Adrenal gland (tissue), 9 donors: ENCODE measurements at regions not wholly inside any gene's neighbourhood (a gene's known extent, or its start where the extent isn't known, plus 50 kb on each side); places are given as distances from the start of the nearest gene placed in this dataset.

Experiments used
- DNase-seq, 7 donors: peaks; one replicate each; pipeline ENCODE4 v3.0.0-alpha.2; 2019 to 2020
- H3K27ac ChIP-seq, 5 donors: fragments of 200-600 bp; sonication (generic) in 4 of 5; 1 replicate in 3 of 5; 2 replicates in 2 of 5; pipeline versions ENCODE4 v1.5.1 to v1.8.0; 2016 to 2020; ENCODE audit warnings: mild to moderate bottlenecking in 1 of 5
- H3K27me3 ChIP-seq: fragments of 200-600 bp; 2 replicates; pipeline ENCODE4 v1.8.0; 2021
- H3K36me3 ChIP-seq, 2 donors: fragments of 200-600 bp; replicated peaks in 1 of 2; 1 replicate in 1 of 2; 2 replicates in 1 of 2; pipeline versions ENCODE4 v1.5.1 to v1.8.0; 2018 to 2022
- H3K4me1 ChIP-seq, 2 donors: fragments of 200-600 bp; replicated peaks in 1 of 2; 1 replicate in 1 of 2; 2 replicates in 1 of 2; pipeline versions ENCODE4 v1.5.1 to v1.8.0; 2018 to 2021
- H3K4me3 ChIP-seq, 4 donors: fragments of 200-600 bp; sonication (generic) in 3 of 4; one replicate each; pipeline ENCODE4 v1.5.1; 2016 to 2018
- H3K9me3 ChIP-seq, 3 donors: fragments of 200-600 bp; sonication (generic) in 1 of 3; replicated peaks in 1 of 3; 1 replicate in 2 of 3; 2 replicates in 1 of 3; pipeline versions ENCODE4 v1.5.1 to v1.8.0; 2016 to 2021
- CTCF ChIP-seq, 6 experiments: fragments of 450-650 bp in 4 of 6; fragments of 200-600 bp in 2 of 6; sonication (generic) in 1 of 6; IDR thresholded peaks; 1 replicate in 5 of 6; 2 replicates in 1 of 6; pipeline versions ENCODE4 v1.5.1 to v1.8.0; 2016 to 2021; ENCODE audit warnings: antibody characterized with exemption in 6 of 6, mild to moderate bottlenecking in 2 of 6, moderate library complexity in 1 of 6
- POLR2A ChIP-seq, 2 donors: fragments of 450-650 bp; IDR thresholded peaks; one replicate each; pipeline ENCODE4 v1.6.1; 2017; ENCODE audit warnings: antibody characterized with exemption in 2 of 2, mild to moderate bottlenecking in 2 of 2, moderate library complexity in 1 of 2
- WGBS, 4 donors: extraction: QIAGEN DNeasy Blood & Tissue Kit in 2 of 4; methylation state at CpG; one replicate each; pipeline versions ENCODE4 v1.1.5 to v1.1.7; 2013 to 2017; 5-methylcytosine and 5-hydroxymethylcytosine counted together
- intact Hi-C, 2 donors: fragments of 100-400 bp; cut with DNase I; formaldehyde crosslinking; loops; one replicate each; pipeline versions ENCODE4 v1.14.1 to v1.15.0; 2022 to 2023
- donor health status: healthy with polysubstance abuse.
- donor health status: Bipolar disorder and iron deficiency.
- donor health status: DM: yes; HTN: yes; CAD: no.
- donor health status: DM: no; HTN: no; CAD: no.
- donor health status: DM: no; HTN: no; CAD: no.

GRCh38 chr5:135266303-135266635, 132.8 kb downstream of the MACROH2A1 start:
- no peak for TF ChIP-seq CTCF (IDR thresholded peaks at IDR 0.05)
- TF ChIP-seq POLR2A (IDR thresholded peaks at IDR 0.05), result no peak
- Histone ChIP-seq H3K27me3 (no peaks in the 10 kb centered on the region), H3K27ac (no peak overlapping the region), H3K4me1 (no peaks in the 10 kb centered on the region), H3K4me3 (no peak overlapping the region), H3K36me3 (no peaks in the 10 kb centered on the region), H3K9me3 (no peaks in the 10 kb centered on the region)
- intact Hi-C loops, result no loop called here
- DNase-seq, result no peak
- whole genome bisulfite sequencing, 4 donors, result 74 to 86% (median 79%) methylated on average over 6 of the region's 6 CpGs

DNA sequence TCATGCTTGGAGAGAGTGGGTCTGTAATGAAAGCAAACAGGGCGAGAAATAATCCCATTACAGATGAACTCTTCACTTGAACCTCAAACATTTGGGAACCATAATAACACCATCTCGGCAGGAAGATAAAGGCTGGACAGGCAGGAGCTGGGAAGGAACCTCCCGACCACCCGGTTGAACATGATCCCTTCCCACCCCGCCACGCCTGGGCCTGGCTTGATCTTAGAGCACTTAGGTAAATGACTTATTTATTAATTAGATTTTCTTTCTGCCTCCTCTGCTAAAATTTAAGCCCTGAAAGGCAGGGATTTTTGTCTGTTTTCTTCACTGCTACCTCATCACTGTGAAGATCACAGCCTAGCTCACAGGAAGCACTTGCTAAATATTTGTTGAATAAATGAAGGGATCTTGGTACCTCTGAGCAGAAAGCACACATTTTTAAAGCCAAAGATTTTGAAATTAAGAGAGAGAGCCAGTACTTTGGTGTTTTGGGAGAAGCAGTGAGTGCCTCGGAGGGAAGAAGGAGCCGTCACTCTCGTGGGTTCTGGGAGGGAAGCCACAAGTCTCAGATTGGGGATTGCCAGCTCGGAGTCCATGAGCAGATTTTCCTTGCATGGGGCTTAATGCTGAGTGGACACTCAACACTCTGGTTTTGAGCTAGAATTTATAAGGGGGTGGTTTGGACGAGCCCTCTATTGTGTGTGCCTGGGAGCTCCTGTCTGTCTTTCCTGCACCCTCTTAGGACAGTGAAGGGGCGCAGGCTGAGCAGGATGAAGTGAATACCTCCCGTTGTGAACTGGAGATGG, 133.3 kb downstream of the MACROH2A1 start:
- Histone ChIP-seq H3K36me3 (no peaks in the 10 kb centered on the region), H3K4me1 (no peaks in the 10 kb centered on the region), H3K9me3 (no peaks in the 10 kb centered on the region), H3K27ac (no peak overlapping the region), H3K4me3 (no peak overlapping the region), H3K27me3 (no peaks in the 10 kb centered on the region)
- 87 to 93% (median 92%) methylated on average over 13 of the region's 13 CpGs for WGBS, 4 donors
- no peak for TF ChIP-seq POLR2A (IDR thresholded peaks at IDR 0.05)
- no peak for TF ChIP-seq CTCF (IDR thresholded peaks at IDR 0.05)
- DNase-seq, result no peak
- intact Hi-C loops, result no loop called here

DNA sequence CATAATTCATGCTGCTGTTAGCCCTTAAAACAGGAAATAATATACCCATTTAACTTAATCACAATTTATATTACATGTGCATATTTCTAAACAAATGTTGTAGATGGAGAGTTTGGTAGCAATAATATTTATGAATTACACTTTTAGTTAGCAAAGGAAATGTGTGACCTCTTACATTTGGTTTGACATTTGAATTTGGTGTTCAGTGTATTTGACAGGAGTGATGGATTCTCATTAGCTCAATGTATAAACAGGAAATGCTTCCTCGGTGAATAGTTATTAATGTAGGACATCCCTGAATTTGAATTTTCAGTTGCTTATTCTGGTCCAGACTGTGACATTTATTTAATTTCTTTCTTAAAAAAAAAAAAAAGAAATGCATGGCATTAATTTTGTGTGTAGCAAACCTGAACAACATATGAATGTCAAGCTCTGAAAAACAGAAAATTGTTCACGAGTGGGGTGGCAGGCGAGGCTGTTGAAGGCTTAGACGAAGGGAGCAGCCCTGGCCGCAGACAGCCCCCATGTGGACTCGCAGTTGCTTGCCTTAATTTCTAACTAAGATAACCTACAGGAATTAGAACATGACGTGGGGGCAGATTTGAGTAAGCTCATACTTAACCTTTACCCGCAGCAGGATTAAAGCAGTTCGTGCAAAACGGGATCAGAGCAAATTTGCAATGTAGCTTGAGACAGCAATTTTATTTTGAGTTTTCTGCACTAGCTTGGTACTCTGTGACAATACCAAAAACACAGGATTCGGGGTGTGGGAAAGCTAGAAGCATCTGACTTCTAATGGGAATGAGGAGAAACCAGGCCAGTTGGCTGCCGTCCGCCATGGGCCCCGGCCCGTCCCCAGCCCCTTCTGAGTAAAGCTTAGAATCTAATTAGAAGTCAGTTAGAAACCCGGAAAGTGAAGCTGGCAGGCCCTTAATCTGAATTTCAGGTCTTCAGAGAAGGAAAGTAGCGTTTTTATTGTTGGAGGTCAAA, 134.3 kb downstream of the MACROH2A1 start:
- intact Hi-C loops, result no loop called here
- 79 to 90% (median 87%) methylated on average over 17 of the region's 17 CpGs for WGBS, 4 donors
- TF ChIP-seq POLR2A (IDR thresholded peaks at IDR 0.05) (no peak), CTCF (IDR thresholded peaks at IDR 0.05) (no peak)
- Histone ChIP-seq H3K4me1 (no peaks in the 10 kb centered on the region), H3K36me3 (no peaks in the 10 kb centered on the region), H3K27me3 (no peaks in the 10 kb centered on the region), H3K9me3 (no peaks in the 10 kb centered on the region), H3K27ac (no peak overlapping the region), H3K4me3 (no peak overlapping the region)
- no peak for DNase-seq

DNA sequence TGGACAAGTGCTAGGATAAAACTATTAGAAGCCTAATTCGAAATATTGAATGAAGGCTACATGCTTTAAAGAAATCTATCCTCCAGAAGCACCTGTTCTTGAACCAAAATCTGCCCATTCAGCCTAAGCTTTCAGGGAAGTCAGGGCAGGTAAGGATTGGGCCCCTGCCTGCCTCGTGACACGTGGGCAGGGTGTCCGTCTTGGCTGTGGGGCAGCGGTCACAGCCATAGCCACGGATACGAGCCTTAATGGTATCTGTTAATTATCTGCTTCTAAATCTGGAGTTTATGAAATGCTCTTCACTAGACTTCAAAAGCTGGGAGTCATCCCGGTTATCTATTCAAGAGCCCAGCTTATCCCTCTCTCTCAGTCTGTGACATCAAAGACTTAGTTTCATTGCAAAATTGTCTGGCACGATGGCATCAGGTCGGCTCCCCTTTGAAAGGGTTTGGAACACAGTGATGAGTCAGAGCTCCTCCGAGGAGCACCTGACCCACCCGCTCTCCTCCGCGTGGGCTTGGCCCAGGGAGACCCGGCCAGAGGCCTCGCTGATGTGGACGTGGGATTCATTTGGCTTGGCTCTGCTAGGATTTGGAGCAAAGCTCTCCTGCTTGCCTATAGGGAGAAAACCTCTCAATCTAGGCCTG, 135.9 kb downstream of the MACROH2A1 start:
- Histone ChIP-seq H3K27me3 (no peaks in the 10 kb centered on the region), H3K4me3 (no peak overlapping the region), H3K4me1 (no peaks in the 10 kb centered on the region), H3K9me3 (no peaks in the 10 kb centered on the region), H3K27ac (peak overlapping the region in 3 of 5 donors; percentile 18 to 62 (median 41)), H3K36me3 (no peaks in the 10 kb centered on the region)
- TF ChIP-seq POLR2A (IDR thresholded peaks at IDR 0.05) (no peak), CTCF (IDR thresholded peaks at IDR 0.05) (no peak)
- peak in 6 of 7 donors; percentile 72 to 84 (median 74) for DNase-seq
- WGBS, 4 donors, result 59 to 70% (median 64%) methylated on average over 15 to 17 of the region's 17 CpGs
- intact Hi-C loops, result no loop called here
